ENCODE measurements at regions not wholly inside any gene's neighbourhood (a gene's known extent, or its start where the extent isn't known, plus 50 kb on each side); places are given as distances from the start of the nearest gene placed in this dataset.

DNA sequence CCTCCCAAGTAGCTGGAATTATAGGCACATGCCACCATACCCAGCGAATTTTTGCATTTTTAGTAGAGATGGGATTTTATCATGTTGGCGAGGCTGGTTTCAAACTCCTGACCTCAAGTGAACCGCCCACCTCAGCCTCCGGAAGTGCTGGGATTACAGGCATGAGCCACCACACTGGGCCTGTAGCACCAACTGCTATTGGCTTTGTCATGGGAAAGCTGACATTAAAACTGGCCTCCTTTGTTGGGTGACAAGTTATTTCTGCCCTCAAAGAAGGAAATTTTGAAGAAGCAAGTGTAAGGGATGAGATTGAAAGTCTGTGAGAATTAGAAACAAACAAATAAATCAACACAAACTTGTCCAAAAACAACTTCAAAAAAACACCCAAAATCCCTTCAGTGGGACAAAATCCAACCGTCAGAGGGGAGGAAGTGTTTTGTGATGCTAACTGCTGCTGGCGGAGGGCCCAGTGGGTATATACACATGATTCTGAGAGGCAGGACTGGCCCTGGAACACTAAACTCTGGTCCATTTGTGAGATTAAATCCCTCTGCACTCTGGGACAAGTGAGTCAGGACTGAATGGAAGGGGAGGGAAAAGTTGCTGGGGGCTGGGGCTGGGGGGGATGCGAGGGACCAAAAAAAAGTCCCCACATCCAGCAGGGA is 87.5 kb upstream of the NAA20 start:
- Mint-ChIP-seq H3K9me3 (no peaks in the 10 kb centered on the region), H3K27me3 (peaks cover 17% of the 10 kb centered on the region), H3K36me3 (ENCODE audit: low read depth) (no peaks in the 10 kb centered on the region), H3K4me3 (no peak overlapping the region), H3K27ac (no peak overlapping the region), H3K4me1 (ENCODE audit: low read depth) (peaks cover under 1% of the 10 kb centered on the region)
- no peak for DNase-seq

DNA sequence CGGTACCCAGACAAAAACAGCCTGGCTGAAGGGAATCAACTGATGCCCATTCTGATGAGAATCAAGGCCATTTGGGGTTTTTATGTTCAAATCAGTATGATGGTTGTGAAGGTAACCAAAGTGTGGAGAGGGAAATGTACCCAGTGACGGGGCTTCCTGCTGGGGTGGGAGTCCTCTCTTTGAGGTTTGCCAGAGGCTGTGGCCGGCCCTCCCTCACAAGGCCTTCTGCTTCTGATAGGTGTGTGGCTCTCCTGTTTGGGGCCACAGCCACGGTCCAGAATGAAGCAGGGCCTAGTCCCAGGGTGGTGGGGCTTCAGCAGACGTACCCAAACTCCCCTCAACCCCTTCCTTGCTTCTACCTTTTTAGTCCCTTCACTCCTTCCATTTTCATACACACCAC is 86.7 kb upstream of the NAA20 start:
- Mint-ChIP-seq H3K27me3 (peaks cover 25% of the 10 kb centered on the region), H3K9me3 (no peaks in the 10 kb centered on the region), H3K36me3 (ENCODE audit: low read depth) (no peaks in the 10 kb centered on the region), H3K4me1 (ENCODE audit: low read depth) (peaks cover 8% of the 10 kb centered on the region), H3K27ac (no peak overlapping the region), H3K4me3 (no peak overlapping the region)
- no peak for DNase-seq

DNA sequence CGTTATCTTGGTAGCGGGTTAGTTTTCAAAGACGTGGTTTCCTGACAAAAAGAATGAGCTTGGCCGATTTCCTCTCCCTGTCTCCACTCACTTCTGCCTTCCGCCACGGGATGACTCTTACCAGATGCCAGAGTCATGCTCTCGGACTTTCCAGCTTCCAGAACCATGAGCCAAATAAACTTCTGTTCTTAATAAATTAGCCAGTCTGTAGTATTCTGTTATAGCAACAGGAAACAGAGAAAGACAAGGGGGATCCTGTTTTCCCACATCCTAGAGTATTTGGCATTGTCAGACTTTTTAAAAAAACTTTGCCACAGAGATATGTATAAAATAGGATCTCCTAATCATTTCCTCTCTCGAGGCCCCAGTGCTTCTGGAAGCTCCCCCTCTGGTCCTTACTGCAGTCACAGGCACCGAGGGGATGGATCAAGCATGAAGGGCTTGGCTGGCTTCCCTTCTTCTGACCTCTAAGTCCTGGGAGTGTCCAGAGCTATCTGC is 84.9 kb upstream of the NAA20 start:
- DNase-seq: no peak
- no peaks in the 10 kb centered on the region for H3K9me3 Mint-ChIP-seq
- H3K4me1 Mint-ChIP-seq (ENCODE audit: low read depth): peaks cover 19% of the 10 kb centered on the region
- no peak overlapping the region for H3K4me3 Mint-ChIP-seq
- no peak overlapping the region for H3K27ac Mint-ChIP-seq
- H3K27me3 Mint-ChIP-seq: peaks cover 42% of the 10 kb centered on the region
- no peaks in the 10 kb centered on the region for H3K36me3 Mint-ChIP-seq (ENCODE audit: low read depth)

DNA sequence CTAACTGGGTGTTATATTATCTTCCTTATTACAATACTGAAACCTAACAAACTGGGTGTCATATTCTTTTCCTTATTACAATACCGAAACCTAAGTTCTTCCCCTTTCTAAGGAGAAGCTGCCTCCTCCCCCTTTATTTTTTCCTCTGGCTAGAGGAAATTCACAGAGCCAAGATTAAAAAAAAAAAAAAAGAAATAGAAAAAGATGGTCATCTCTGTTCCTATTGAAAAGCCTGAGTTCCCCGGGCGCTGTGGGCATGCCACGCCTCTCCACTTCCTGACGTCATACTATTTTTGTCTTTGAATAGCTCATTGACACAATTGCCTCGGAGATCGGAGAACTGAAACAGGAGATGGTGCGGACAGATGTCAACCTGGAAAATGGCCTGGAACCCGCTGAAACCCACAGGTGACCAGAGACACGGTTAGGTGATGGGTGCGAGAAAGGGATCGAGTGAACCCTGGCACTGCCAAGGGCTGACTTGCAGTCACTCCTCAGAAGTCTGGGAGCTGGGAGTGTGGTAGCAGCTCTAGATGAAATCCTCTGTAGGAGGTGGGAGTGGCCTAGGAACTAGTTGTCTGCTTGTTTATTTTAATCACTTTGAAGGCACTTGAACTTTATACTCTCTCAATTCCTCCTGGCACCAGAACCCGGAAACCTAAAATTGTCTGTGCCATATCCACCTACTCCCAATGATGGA is 82.2 kb upstream of the NAA20 start:
- DNase-seq: no peak
- Mint-ChIP-seq H3K4me1 (ENCODE audit: low read depth) (peaks cover 33% of the 10 kb centered on the region), H3K4me3 (no peak overlapping the region), H3K27ac (no peak overlapping the region), H3K27me3 (peaks cover 57% of the 10 kb centered on the region), H3K9me3 (no peaks in the 10 kb centered on the region), H3K36me3 (ENCODE audit: low read depth) (no peaks in the 10 kb centered on the region)

DNA sequence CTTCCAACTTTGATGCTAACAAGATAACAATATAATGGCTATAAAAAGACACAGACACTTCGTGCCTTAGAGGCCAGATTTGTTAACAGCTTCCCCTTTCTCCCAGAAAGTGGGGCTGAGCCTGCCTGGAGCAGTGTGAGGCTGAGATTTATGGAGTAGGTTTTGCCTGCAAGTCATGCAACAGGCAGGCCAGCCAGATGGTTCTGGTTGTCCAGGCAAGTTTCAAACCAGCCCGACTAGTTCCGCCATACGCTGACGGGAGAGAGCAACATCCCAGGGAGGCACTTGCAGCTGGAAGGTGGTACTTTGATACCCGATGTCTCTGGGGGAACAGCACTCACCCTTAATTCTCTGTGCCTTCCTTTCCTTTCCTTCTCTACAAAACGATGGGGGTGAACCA is 81.3 kb upstream of the NAA20 start:
- no peak overlapping the region for H3K4me3 Mint-ChIP-seq
- no peak for DNase-seq
- no peak overlapping the region for H3K27ac Mint-ChIP-seq
- no peaks in the 10 kb centered on the region for H3K9me3 Mint-ChIP-seq
- no peaks in the 10 kb centered on the region for H3K36me3 Mint-ChIP-seq (ENCODE audit: low read depth)
- peaks cover 63% of the 10 kb centered on the region for H3K27me3 Mint-ChIP-seq
- peaks cover 33% of the 10 kb centered on the region for H3K4me1 Mint-ChIP-seq (ENCODE audit: low read depth)

DNA sequence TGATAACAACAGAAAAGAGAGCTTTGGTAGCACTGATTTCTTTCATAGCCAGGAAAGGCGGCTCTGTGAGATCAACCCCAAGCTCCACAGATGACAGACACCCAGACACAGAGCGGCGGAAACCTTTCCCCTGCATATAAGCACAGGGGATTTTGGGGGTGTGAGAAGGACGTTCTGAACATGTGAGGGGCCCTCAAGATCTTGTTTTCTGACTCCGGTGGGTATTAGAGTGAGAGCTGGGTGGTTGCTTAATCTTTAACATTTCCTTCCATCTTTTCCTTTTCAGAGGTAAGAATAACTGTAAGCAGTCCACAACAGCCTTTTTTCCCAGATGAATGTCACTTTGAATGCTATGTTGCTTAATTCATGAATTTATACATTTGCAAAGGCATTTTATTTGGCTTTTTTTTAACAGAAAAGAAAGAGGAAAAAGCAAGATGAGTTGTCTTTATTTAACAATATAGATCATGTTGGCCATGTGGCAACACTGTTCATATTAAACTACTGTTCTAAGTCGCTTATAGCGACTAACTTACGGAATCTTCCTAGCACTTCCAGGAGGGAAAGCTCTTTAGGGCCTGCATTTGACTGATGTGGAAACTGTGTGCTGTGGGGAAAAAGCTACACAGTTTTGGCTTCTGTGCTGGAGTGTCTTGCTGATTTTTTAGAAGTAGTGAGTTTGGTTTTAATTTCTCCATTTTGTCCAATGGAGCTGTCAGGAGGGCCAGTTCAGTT is 80.5 kb upstream of the NAA20 start:
- no peaks in the 10 kb centered on the region for H3K9me3 Mint-ChIP-seq
- no peak overlapping the region for H3K4me3 Mint-ChIP-seq
- H3K27ac Mint-ChIP-seq: no peak overlapping the region
- peaks cover 71% of the 10 kb centered on the region for H3K27me3 Mint-ChIP-seq
- H3K4me1 Mint-ChIP-seq (ENCODE audit: low read depth): peaks cover 33% of the 10 kb centered on the region
- H3K36me3 Mint-ChIP-seq (ENCODE audit: low read depth): no peaks in the 10 kb centered on the region
- DNase-seq: peak; percentile 2

DNA sequence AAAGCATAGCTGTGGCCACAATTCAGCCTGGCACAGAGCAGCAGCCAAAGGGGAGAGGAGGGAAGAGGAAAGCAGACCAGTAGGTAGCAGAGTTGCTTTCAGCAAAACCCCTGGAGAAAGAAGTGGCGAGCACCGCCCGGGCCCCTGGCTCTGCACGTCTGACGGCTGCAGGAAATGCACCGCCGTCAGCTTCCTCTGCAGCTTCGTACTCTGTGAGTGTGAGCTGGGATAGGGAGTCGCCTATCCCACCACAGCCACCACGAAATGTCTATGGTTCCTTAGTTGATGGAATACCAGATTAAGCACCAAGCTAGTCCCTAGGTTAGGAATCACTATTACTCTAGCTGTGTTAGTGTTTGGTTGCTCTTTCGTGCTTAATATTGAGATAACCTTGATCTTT is 79.9 kb upstream of the NAA20 start:
- H3K4me1 Mint-ChIP-seq (ENCODE audit: low read depth): peaks cover 33% of the 10 kb centered on the region
- DNase-seq: peak; percentile 32

DNA sequence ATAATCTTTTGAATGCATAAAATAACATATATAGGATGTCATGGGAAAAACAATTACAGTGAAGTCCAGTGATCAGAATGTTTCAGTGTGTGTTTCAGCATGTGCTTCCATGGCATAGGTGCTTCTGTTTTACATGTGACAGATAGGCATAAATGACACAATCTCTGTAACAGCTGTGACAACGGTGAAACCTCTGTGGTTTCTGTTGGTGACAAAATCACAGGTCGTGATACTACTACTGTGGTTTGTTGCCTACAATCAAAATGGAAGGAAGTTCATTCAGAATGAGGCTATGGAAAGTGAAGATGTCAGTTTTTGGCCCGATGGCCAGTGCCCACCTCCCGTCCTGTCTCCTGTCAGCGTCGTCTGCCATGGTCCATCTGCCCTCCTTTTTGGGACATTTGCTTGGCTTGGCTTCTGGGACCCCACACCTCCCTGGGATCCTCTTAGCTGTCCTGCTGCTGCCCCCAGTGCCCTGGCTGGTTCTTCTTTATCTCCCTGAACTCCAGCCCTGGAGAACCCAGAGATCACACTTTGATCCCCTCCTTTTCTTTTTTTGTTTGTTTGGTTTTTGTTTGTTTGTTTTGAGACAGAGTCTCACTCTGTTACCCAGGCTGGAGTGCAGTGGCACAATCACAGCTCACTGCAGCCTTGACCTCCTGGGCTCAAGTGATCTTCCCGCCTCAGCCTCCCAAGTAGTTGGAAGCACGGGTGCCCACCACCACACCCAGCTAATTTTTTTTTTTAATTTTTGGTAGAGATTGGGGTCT is 79.3 kb upstream of the NAA20 start:
- no peak for DNase-seq
- Mint-ChIP-seq H3K4me3 (peak overlapping the region; percentile 13), H3K4me1 (ENCODE audit: low read depth) (peaks cover 33% of the 10 kb centered on the region), H3K9me3 (no peaks in the 10 kb centered on the region), H3K27me3 (peaks cover 76% of the 10 kb centered on the region), H3K36me3 (ENCODE audit: low read depth) (no peaks in the 10 kb centered on the region), H3K27ac (peak overlapping the region; percentile 73)

More for the DNA sequence above, 79.9 kb upstream of the NAA20 start:
- Mint-ChIP-seq H3K9me3 (no peaks in the 10 kb centered on the region), H3K27me3 (peaks cover 76% of the 10 kb centered on the region), H3K36me3 (ENCODE audit: low read depth) (no peaks in the 10 kb centered on the region), H3K4me3 (peak overlapping the region; percentile 13), H3K27ac (no peak overlapping the region)

DNA sequence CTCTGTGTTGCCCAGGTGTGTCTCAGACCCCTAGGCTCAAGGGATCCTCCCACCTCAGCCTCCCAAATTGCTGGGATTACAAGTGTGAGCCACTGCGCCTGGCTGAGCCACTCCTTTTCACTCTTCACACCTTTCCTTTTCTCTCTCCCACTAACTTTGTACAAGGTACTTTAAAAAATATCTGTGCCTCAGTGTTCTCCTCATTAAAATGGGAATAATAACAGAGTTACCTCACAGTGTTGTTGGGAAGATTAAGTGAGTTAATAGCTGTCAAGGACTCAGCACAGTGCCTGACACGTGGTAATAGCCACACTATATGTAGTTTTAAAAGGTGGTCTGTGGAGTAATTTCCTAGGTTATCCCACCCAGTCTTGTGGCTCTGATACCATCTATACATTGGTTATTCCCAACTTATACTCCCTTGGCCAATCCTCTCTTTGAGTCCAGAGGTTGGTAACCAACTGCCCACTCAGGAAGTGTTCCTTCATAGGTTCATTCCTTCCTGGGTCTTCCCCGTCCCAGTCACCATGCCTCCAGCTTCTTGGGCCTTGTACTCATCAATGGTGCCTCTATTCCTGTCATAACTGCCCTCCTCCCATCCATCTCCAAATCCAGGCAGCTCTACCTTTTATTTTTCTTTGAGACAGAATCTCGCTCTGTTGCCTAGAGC is 78.6 kb upstream of the NAA20 start:
- H3K27me3 Mint-ChIP-seq: peaks cover 78% of the 10 kb centered on the region
- no peaks in the 10 kb centered on the region for H3K36me3 Mint-ChIP-seq (ENCODE audit: low read depth)
- H3K9me3 Mint-ChIP-seq: no peaks in the 10 kb centered on the region
- H3K4me3 Mint-ChIP-seq: no peak overlapping the region
- H3K4me1 Mint-ChIP-seq (ENCODE audit: low read depth): peaks cover 33% of the 10 kb centered on the region
- H3K27ac Mint-ChIP-seq: no peak overlapping the region
- DNase-seq: no peak

DNA sequence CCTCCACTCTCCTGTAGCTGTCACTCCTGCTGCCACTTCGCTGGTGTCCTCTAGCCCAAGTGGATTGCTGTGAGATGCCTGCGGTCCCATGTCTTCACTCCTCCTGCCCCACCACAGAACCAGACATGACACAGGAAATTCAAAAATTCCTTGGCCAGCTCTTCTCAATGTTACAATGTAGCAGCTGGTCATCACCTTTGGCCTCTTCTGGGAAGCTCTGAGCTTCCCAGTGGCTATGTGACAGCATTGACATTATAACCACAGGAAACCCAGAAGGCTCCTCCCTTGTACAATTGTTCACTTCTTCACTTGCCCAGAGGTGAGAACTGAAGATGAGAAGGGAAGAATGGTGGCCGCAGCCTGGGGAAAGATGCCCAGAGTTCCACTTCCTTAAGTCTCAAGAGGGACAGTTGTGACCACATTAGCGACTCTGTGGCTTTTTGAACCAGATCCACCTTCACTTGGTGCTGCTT is 76.1 kb upstream of the NAA20 start:
- Mint-ChIP-seq H3K9me3 (no peaks in the 10 kb centered on the region), H3K36me3 (ENCODE audit: low read depth) (no peaks in the 10 kb centered on the region), H3K4me3 (no peak overlapping the region), H3K27ac (no peak overlapping the region), H3K27me3 (peaks cover 63% of the 10 kb centered on the region), H3K4me1 (ENCODE audit: low read depth) (peaks cover 42% of the 10 kb centered on the region)
- DNase-seq: no peak

DNA sequence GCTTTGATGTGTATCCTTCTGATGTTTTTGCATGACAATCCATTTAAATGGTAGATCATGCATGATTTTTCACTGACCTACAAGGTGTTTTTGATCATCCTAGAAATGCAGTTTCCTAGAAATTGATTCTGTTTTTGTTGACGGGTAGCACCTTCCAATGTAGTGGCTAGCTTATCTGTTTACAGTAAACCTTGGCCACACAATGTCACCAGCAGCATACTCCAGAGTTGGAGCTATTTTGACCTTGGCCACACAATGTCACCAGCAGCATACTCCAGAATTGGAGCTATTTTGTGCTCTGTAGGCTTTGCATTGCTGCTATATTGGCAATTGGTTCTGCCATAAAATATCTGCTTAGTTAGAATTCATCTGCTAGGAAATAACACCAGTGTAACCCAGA is 74.6 kb upstream of the NAA20 start:
- DNase-seq: no peak
- Mint-ChIP-seq H3K4me1 (ENCODE audit: low read depth) (peaks cover 28% of the 10 kb centered on the region), H3K4me3 (no peak overlapping the region), H3K9me3 (no peaks in the 10 kb centered on the region), H3K27ac (no peak overlapping the region), H3K27me3 (peaks cover 50% of the 10 kb centered on the region), H3K36me3 (ENCODE audit: low read depth) (no peaks in the 10 kb centered on the region)

DNA sequence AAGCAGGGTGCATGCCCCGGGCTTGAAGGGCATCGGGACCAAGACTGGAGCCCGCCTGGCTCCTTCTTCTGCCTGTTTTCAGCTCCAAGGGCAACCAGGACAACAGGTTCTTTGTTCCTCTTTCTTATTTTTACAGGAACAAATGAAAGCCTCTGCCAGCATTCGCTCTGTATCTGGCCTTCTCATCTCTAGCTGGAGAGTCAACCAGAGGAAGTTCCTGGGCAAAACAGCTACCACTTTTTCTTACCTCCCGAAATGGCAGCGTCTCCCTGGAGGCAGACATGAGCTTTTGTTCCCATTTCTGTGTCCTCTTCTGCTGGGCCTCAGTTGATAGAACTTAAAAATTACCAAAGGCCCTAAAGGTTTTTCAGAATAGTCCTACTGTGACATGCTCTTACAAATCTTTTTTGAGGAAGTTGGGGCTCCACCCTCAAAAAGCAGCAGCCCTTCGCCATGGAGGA is 74.1 kb upstream of the NAA20 start:
- no peak overlapping the region for H3K27ac Mint-ChIP-seq
- H3K4me1 Mint-ChIP-seq (ENCODE audit: low read depth): peaks cover 26% of the 10 kb centered on the region
- DNase-seq: no peak
- peaks cover 47% of the 10 kb centered on the region for H3K27me3 Mint-ChIP-seq
- no peaks in the 10 kb centered on the region for H3K36me3 Mint-ChIP-seq (ENCODE audit: low read depth)
- no peak overlapping the region for H3K4me3 Mint-ChIP-seq
- H3K9me3 Mint-ChIP-seq: no peaks in the 10 kb centered on the region

DNA sequence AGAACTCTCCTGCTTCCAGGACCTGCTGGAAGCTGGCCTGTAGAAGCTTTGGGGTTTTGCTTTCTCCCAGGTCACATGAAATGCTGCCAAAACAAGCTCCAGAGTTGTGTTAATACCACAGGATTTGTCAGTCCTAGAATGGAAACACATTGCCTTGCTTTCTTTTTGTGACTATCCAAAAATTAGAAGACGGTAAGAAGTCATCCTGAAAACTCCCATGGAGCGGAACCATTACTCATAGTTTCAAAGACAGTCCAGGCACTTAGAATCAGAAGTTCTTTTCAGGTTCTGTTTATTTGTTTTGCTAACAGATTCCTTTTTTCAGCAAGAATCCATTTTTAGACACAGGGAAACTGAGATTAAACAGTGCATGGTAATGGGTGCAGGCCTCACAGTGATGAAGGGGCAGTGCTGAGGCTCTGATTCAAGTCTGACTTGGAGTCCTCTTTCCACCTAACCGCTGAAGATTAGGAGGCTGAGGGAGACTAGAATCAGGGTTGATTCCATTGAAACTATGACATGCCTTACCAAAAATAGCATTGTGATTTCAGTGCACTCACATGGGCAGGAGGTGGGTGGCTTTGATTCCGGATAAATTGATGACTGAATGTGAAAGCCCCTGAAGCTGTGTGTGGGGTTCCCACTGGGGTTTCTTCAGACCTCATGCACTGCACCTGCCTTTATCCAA is 72.2 kb upstream of the NAA20 start:
- peaks cover 20% of the 10 kb centered on the region for H3K4me1 Mint-ChIP-seq (ENCODE audit: low read depth)
- H3K27me3 Mint-ChIP-seq: peaks cover 34% of the 10 kb centered on the region
- H3K9me3 Mint-ChIP-seq: no peaks in the 10 kb centered on the region
- no peak for DNase-seq
- no peak overlapping the region for H3K4me3 Mint-ChIP-seq
- peak overlapping the region; percentile 92 for H3K27ac Mint-ChIP-seq
- no peaks in the 10 kb centered on the region for H3K36me3 Mint-ChIP-seq (ENCODE audit: low read depth)

All from activated T-cell treated with anti-CD3 and anti-CD28 coated beads, Interleukin-2, amount 50 U/mL, for 24 hours (primary cell).